ENCODE measurements at regions not wholly inside any gene's neighbourhood (a gene's known extent, or its start where the extent isn't known, plus 50 kb on each side); places are given as distances from the start of the nearest gene placed in this dataset.

DNA sequence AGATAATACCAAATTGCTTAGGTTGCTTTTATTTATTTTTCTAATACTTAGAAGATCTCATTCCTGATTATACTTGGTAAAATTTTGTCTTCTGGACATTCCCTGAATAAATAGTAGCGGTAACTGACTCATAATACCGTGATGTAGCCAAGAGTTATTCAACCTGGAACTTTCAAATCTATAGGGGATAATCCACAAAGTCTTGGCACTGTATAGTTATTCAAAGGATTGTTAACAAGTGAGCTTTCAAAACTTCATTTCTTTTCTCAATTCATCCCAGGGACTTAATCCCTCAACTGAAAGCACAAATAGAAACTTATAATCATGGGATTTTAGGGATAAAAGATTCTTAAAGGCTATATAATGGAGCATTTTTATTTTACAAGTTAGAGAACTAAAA lies 1383.3 kb downstream of the FAM133A start:
- TF ChIP-seq, protein P1, sequence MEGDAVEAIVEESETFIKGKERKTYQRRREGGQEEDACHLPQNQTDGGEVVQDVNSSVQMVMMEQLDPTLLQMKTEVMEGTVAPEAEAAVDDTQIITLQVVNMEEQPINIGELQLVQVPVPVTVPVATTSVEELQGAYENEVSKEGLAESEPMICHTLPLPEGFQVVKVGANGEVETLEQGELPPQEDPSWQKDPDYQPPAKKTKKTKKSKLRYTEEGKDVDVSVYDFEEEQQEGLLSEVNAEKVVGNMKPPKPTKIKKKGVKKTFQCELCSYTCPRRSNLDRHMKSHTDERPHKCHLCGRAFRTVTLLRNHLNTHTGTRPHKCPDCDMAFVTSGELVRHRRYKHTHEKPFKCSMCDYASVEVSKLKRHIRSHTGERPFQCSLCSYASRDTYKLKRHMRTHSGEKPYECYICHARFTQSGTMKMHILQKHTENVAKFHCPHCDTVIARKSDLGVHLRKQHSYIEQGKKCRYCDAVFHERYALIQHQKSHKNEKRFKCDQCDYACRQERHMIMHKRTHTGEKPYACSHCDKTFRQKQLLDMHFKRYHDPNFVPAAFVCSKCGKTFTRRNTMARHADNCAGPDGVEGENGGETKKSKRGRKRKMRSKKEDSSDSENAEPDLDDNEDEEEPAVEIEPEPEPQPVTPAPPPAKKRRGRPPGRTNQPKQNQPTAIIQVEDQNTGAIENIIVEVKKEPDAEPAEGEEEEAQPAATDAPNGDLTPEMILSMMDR (IDR thresholded peaks at IDR 0.05) = no peak
- no peak for TF ChIP-seq POLR2A (IDR thresholded peaks at IDR 0.05)
- TF ChIP-seq EP300 (IDR thresholded peaks at IDR 0.05) = no peak
- no peak for DNase-seq (ENCODE audit: low spot score in 2 of 2)
- Histone ChIP-seq H3K27ac (no peak overlapping the region), H3K4me3 (no peak overlapping the region), H3K9me3 (no peaks in the 10 kb centered on the region), H3K27me3 (no peaks in the 10 kb centered on the region), H3K4me1 (no peaks in the 10 kb centered on the region), H3K36me3 (no peaks in the 10 kb centered on the region)
- 25 to 31% methylated on average over 2 of the region's 2 CpGs for WGBS, 2 donors

DNA sequence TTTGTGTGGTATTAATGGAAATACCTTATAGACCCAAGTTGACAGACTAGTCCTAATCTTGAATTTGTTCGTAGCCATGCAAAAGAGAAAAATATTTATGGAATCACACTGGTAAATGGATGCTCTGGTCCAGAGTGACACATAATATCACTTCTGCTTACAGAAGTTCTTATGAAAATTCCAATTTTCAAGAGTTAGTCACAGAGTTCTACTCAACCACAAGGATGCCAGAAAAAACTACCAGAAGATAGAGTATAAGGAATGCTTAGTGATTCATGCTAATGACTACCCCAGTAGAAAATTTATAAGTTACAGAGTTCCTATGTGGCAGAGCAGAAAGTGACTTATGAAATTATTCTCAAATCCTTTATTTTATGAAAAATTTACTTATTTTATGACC lies 1384.8 kb downstream of the FAM133A start:
- no peak for TF ChIP-seq POLR2A (IDR thresholded peaks at IDR 0.05)
- TF ChIP-seq EP300 (IDR thresholded peaks at IDR 0.05) = no peak
- TF ChIP-seq, protein P1 (IDR thresholded peaks at IDR 0.05) = no peak
- DNase-seq (ENCODE audit: low spot score in 2 of 2) = no peak
- Histone ChIP-seq H3K4me3 (no peak overlapping the region), H3K36me3 (no peaks in the 10 kb centered on the region), H3K27ac (no peak overlapping the region), H3K9me3 (no peaks in the 10 kb centered on the region), H3K27me3 (peaks cover 0 to 10% of the 10 kb centered on the region in 2 donors), H3K4me1 (no peaks in the 10 kb centered on the region)
- 87 to 100% methylated on average over 1 of the region's 1 CpG for WGBS, 2 donors

DNA sequence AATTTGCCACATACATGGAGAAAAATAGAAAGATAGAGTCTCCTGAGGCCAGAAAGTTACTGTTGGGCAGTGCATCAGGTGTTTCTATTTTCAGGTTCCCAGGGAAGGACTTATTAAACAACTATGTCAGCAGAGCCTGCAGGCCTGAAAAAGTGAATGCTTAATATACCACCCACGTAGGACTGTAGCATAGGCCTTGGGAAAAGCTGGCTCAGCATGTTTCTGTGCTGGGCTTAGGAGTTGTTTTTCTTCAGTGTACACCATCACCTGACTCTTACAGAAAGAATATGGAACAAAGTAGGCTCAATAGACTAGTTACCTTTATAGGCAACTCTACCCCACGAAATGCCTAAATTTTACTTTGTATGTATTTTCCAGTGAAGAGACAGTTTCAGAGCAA lies 1385.9 kb downstream of the FAM133A start:
- no peaks in the 10 kb centered on the region for H3K9me3 ChIP-seq
- H3K4me3 ChIP-seq = no peak overlapping the region
- TF ChIP-seq POLR2A (IDR thresholded peaks at IDR 0.05) (no peak), EP300 (IDR thresholded peaks at IDR 0.05) (no peak)
- TF ChIP-seq, protein P1 (IDR thresholded peaks at IDR 0.05) = no peak
- H3K27me3 ChIP-seq = peaks cover 0 to 10% of the 10 kb centered on the region in 2 donors
- no peaks in the 10 kb centered on the region for H3K4me1 ChIP-seq
- H3K27ac ChIP-seq = no peak overlapping the region
- no peaks in the 10 kb centered on the region for H3K36me3 ChIP-seq
- WGBS, 2 donors = 45 to 78% methylated on average over 2 of the region's 2 CpGs
- no peak for DNase-seq (ENCODE audit: low spot score in 2 of 2)

DNA sequence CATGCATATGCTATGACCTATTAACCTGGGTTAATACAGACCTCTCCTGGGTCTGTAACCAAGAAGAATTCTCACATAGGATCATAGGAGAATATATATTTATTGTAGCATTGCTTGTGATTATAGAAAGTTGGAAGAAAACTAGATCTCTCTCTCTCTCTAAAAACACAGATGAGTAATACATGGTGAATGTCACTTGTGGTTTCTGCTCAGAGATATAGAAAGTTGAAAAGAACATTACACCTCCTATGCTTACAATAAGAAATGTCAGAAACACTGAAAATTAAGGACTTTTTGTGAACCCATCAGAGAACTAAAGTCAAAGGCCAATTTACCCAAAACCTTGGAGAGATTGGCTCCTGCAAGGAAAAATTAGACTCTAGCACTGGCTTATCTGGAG lies 1389.5 kb downstream of the FAM133A start:
- no peaks in the 10 kb centered on the region for H3K9me3 ChIP-seq
- no peak overlapping the region for H3K27ac ChIP-seq
- no peaks in the 10 kb centered on the region for H3K36me3 ChIP-seq
- no peak overlapping the region for H3K4me3 ChIP-seq
- H3K4me1 ChIP-seq = no peaks in the 10 kb centered on the region
- peaks cover 0 to 10% of the 10 kb centered on the region in 2 donors for H3K27me3 ChIP-seq
- DNase-seq (ENCODE audit: low spot score in 2 of 2) = no peak
- TF ChIP-seq, protein P1 (IDR thresholded peaks at IDR 0.05) = no peak
- TF ChIP-seq POLR2A (IDR thresholded peaks at IDR 0.05) (no peak), EP300 (IDR thresholded peaks at IDR 0.05) (no peak)

DNA sequence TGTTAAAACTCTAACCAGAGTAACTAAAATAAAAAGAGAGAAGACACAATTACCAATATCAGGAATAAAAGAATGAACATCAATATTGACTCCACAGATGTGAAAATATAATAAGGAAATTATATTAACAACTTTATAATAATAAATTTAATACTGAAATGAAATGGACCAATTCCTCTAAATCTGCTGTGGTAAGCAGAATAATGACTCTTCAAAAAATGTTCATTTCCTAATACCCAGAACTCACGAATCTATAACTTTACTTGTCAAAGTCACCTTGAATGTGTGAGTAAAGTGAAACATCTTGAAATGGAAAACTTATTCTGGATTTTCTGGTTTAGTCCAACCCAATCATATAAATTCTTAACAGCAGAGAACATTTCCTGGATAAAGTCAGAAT lies 1391.1 kb downstream of the FAM133A start:
- 53 to 93% methylated on average over 1 of the region's 1 CpG for WGBS, 2 donors
- H3K4me1 ChIP-seq = no peaks in the 10 kb centered on the region
- peaks cover 0 to 16% of the 10 kb centered on the region in 2 donors for H3K27me3 ChIP-seq
- DNase-seq (ENCODE audit: low spot score in 2 of 2) = no peak
- H3K36me3 ChIP-seq = no peaks in the 10 kb centered on the region
- TF ChIP-seq POLR2A (IDR thresholded peaks at IDR 0.05) = no peak
- TF ChIP-seq, protein P1 (IDR thresholded peaks at IDR 0.05) = no peak
- no peak for TF ChIP-seq EP300 (IDR thresholded peaks at IDR 0.05)
- H3K9me3 ChIP-seq = no peaks in the 10 kb centered on the region
- H3K27ac ChIP-seq = no peak overlapping the region
- H3K4me3 ChIP-seq = no peak overlapping the region
